SH-SY5Y (cell line): ENCODE measurements at regions not wholly inside any gene's neighbourhood (a gene's known extent, or its start where the extent isn't known, plus 50 kb on each side); places are given as distances from the start of the nearest gene placed in this dataset.

Source experiments
- GATA2 ChIP-seq: IDR thresholded peaks from 2 replicates; pipeline ENCODE4 v1.6.1; 2011; ENCODE audit warnings: mild to moderate bottlenecking, low read depth, low read length
- GATA3 ChIP-seq: IDR thresholded peaks from 2 replicates; pipeline ENCODE4 v1.6.1; 2011; ENCODE audit warnings: low read depth, mild to moderate bottlenecking, low read length, moderate library complexity

GRCh38 chr21:32140151-32140550 is 138.7 kb downstream of the MIS18A start:
- no peak for TF ChIP-seq GATA2
- TF ChIP-seq GATA3 = no peak
